K562 (cell line): ENCODE measurements at regions not wholly inside any gene's neighbourhood (a gene's known extent, or its start where the extent isn't known, plus 50 kb on each side); places are given as distances from the start of the nearest gene placed in this dataset.

Experiments used
- ATAC-seq: fragments of 200-7000 bp; cut with Tn5 transposase; 3 replicates; pipeline ENCODE4 v1.9.1; 2020; ENCODE audit warnings: moderate library complexity
- BruUV-seq: library from RNA; stranded (reverse); fragments of 400-500 nt; replicated peaks from 2 replicates; lab custom pipeline; 2021; lab: Mats Ljungman, UMichigan
- CTCF ChIA-PET: fragments of 300-600 bp; formaldehyde crosslinking; extraction: SDS; loops from one replicate; lab custom pipeline; 2021; ENCODE audit warnings: low intra/inter-chr PET ratio; lab: Yijun Ruan, JAX
- POLR2A ChIA-PET: fragments of 300-600, 350-650 bp; sonication (Branson Sonifier 250); formaldehyde crosslinking; extraction: SDS; loops from one replicate; lab custom pipeline; 2021; ENCODE audit warnings: antibody characterized with exemption, inconsistent platforms; lab: Yijun Ruan, JAX
- DNase-seq, 4 experiments: peaks; one replicate each; pipeline versions ENCODE4 v3.0.0 to v3.0.0-alpha.2; 2011 to 2018; ENCODE audit warnings: low spot score in 3 of 4, mixed read lengths in 3 of 4; ENCODE audit errors: extremely low read depth in 1 of 4
- FAIRE-seq: peaks from 2 replicates; lab custom pipeline; 2011; peaks lifted over from hg19 to GRCh38; lab: Jason Lieb, UNC
- H2AFZ ChIP-seq: 2 replicates; pipeline ENCODE4 v1.6.0; 2011; ENCODE audit warnings: low read depth, low read length, control low read depth, inconsistent platforms
- H3K27ac ChIP-seq: fragments of 200-600 bp; 3 replicates; pipeline ENCODE4 v1.8.0; 2011; ENCODE audit warnings: low read depth, mild to moderate bottlenecking, control low read depth, inconsistent platforms, low read length, moderate library complexity, mixed read lengths; ENCODE audit errors: extremely low read depth
- H3K27me3 ChIP-seq, 2 experiments: fragments of 300-600 bp in 1 of 2; 2 replicates in 1 of 2; 3 replicates in 1 of 2; pipeline versions ENCODE4 v1.6.0 to v1.8.0; 2011; ENCODE audit warnings: inconsistent platforms in 2 of 2, low read length in 2 of 2, mild to moderate bottlenecking in 1 of 2, mixed read lengths in 1 of 2, moderate library complexity in 1 of 2; ENCODE audit not compliant: control insufficient read depth in 2 of 2, insufficient read depth in 2 of 2
- H3K36me3 ChIP-seq: fragments of 300-600 bp; 3 replicates; pipeline ENCODE4 v1.8.0; 2011; ENCODE audit warnings: mild to moderate bottlenecking, low read length, inconsistent platforms; ENCODE audit not compliant: control insufficient read depth, insufficient read depth
- H3K4me1 ChIP-seq, 2 experiments: fragments of 200-600 bp in 1 of 2; replicated peaks in 1 of 2; 2 replicates in 1 of 2; 3 replicates in 1 of 2; pipeline versions ENCODE4 v1.5.1 to v1.8.0; 2011; ENCODE audit warnings: inconsistent platforms in 2 of 2, low read length in 2 of 2, mild to moderate bottlenecking in 1 of 2, mixed read lengths in 1 of 2, moderate library complexity in 1 of 2; ENCODE audit not compliant: control insufficient read depth in 2 of 2, insufficient read depth in 2 of 2
- H3K4me2 ChIP-seq: 2 replicates; pipeline ENCODE4 v1.6.1; 2011; ENCODE audit warnings: low read length, control low read depth, inconsistent platforms, mixed read lengths; ENCODE audit not compliant: insufficient read depth
- H3K4me3 ChIP-seq: fragments of 200-600 bp; sonication (generic), shearing (Covaris generic); 2 replicates; pipeline ENCODE4 v1.5.1; 2016; ENCODE audit warnings: control low read depth, inconsistent platforms
- H3K79me2 ChIP-seq: fragments of 200-600 bp; 3 replicates; pipeline ENCODE4 v1.8.0; 2011; ENCODE audit warnings: low read length, inconsistent platforms; ENCODE audit not compliant: control insufficient read depth, insufficient read depth
- H3K9ac ChIP-seq, 2 experiments: 2 replicates each; pipeline versions ENCODE4 v1.6.0 to v1.6.1; 2011; ENCODE audit warnings: low read depth in 2 of 2, low read length in 2 of 2, control low read depth in 1 of 2, inconsistent platforms in 1 of 2, mild to moderate bottlenecking in 1 of 2, mixed read lengths in 1 of 2; ENCODE audit not compliant: insufficient read depth in 1 of 2
- H3K9me1 ChIP-seq: one replicate; pipeline ENCODE4 v1.6.0; 2011; ENCODE audit warnings: inconsistent platforms, mild to moderate bottlenecking, low read length, moderate library complexity; ENCODE audit not compliant: control insufficient read depth, insufficient read depth
- H3K9me3 ChIP-seq: replicated peaks from 2 replicates; pipeline ENCODE4 v1.5.1; 2011; ENCODE audit warnings: low read depth, low read length, inconsistent platforms; ENCODE audit not compliant: control insufficient read depth, insufficient read depth
- H4K20me1 ChIP-seq: replicated peaks from 2 replicates; pipeline ENCODE4 v1.6.1; 2011; ENCODE audit warnings: low read length, inconsistent platforms, mixed read lengths; ENCODE audit not compliant: control insufficient read depth, insufficient read depth
- CBFA2T2 ChIP-seq: fragments of 450-650 bp; conservative IDR thresholded peaks from 2 replicates; pipeline ENCODE4 v1.6.1; 2017; ENCODE audit warnings: mild to moderate bottlenecking
- CCAR2 ChIP-seq: fragments of 200-400 bp; formaldehyde crosslinking; IDR thresholded peaks from 2 replicates; pipeline ENCODE4 v1.6.1; 2017; ENCODE audit warnings: mild to moderate bottlenecking, low read depth, low read length
- KDM5B ChIP-seq: fragments of 200-600 bp; sonication (generic); IDR thresholded peaks from 2 replicates; pipeline ENCODE4 v1.6.1; 2012; ENCODE audit warnings: low read depth, mild to moderate bottlenecking, moderate library complexity, low read length, control low read depth, inconsistent platforms; ENCODE audit not compliant: insufficient replicate concordance
- ZBTB1 ChIP-seq: sonication (generic); formaldehyde crosslinking; IDR thresholded peaks from 2 replicates; pipeline ENCODE4 v1.8.1; 2023; ENCODE audit warnings: missing genetic modification reagents, low read depth, mild to moderate bottlenecking, borderline replicate concordance
- ZNF695 ChIP-seq: fragments of 450-650 bp; formaldehyde crosslinking; IDR thresholded peaks from 2 replicates; pipeline ENCODE4 v1.4.0; 2020; ENCODE audit warnings: mild to moderate bottlenecking, moderate library complexity
- WGBS: fragments of 100-300 bp; shearing (Covaris generic); methylation state at CpG from one replicate; pipeline ENCODE4 v1.1.6; 2016; ENCODE audit warnings: low coverage, mixed read lengths; ENCODE audit not compliant: insufficient coverage; ENCODE audit errors: missing lambda C conversion rate; 5-methylcytosine and 5-hydroxymethylcytosine counted together
- in situ Hi-C: fragments of 300-500 bp; cut with MboI; formaldehyde crosslinking; loops from 4 replicates; pipeline ENCODE4 v1.15.0; 2018; ENCODE audit warnings: inconsistent platforms, mixed read lengths
- intact Hi-C: fragments of 100-400 bp; cut with micrococcal nuclease; formaldehyde crosslinking; loops from 2 replicates; pipeline ENCODE4 v1.14.2; 2022
- TF ChIP-seq, protein P1 (sequence below): sonication (generic); formaldehyde crosslinking; IDR thresholded peaks from 2 replicates; pipeline ENCODE4 v1.5.0; 2020; ENCODE audit warnings: missing genetic modification reagents
- TF ChIP-seq, protein P2 (sequence below): fragments of 450-650 bp; IDR thresholded peaks from 2 replicates; pipeline ENCODE4 v1.6.1; 2016; ENCODE audit warnings: borderline replicate concordance
- TF ChIP-seq, protein P3 (sequence below): fragments of 250-450 bp; sonication (Bioruptor Pico); IDR thresholded peaks from 2 replicates; pipeline ENCODE4 v1.5.0; 2020; ENCODE audit warnings: mild to moderate bottlenecking, borderline replicate concordance

DNA sequence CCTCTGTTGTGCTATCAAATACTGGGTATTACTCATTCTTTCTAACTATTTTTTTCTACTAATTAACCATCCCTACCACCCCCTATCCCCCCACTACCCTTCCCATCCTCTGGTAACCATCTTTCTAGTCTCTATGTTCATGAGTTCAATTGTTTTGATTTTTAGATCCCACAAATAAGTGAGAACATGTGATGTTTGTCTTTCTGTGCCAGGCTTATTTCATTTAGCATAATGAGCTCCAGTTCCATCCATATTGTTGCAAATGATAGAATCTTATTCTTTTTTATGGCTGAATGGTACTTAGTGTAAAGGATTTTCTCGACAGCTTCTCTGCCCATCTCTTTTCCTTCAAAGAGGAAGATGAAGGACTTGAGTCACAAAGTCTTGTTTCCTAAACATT is 138.0 kb upstream of the CPHXL start:
- POLR2A ChIA-PET = no interaction called here
- FAIRE-seq = no peak
- no peak for ATAC-seq

More for the DNA sequence above, 138.0 kb upstream of the CPHXL start:
- Histone ChIP-seq H3K27me3 (peaks cover 0 to 5% of the 10 kb centered on the region in 2 experiments; a peak in 1 of 5 replicates), H2AFZ (no peak overlapping the region), H3K4me3 (no peak overlapping the region), H3K27ac (no peak overlapping the region), H3K9ac (no peak overlapping the region), H3K4me2 (no peak overlapping the region), H3K9me3 (no peaks in the 10 kb centered on the region)
- 0% methylated on average over 1 of the region's 1 CpG for WGBS
- DNase-seq = no peak
- TF ChIP-seq, protein P1, sequence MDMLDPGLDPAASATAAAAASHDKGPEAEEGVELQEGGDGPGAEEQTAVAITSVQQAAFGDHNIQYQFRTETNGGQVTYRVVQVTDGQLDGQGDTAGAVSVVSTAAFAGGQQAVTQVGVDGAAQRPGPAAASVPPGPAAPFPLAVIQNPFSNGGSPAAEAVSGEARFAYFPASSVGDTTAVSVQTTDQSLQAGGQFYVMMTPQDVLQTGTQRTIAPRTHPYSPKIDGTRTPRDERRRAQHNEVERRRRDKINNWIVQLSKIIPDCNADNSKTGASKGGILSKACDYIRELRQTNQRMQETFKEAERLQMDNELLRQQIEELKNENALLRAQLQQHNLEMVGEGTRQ (CRISPR knock-in tag) = no peak
- TF ChIP-seq, protein P2, sequence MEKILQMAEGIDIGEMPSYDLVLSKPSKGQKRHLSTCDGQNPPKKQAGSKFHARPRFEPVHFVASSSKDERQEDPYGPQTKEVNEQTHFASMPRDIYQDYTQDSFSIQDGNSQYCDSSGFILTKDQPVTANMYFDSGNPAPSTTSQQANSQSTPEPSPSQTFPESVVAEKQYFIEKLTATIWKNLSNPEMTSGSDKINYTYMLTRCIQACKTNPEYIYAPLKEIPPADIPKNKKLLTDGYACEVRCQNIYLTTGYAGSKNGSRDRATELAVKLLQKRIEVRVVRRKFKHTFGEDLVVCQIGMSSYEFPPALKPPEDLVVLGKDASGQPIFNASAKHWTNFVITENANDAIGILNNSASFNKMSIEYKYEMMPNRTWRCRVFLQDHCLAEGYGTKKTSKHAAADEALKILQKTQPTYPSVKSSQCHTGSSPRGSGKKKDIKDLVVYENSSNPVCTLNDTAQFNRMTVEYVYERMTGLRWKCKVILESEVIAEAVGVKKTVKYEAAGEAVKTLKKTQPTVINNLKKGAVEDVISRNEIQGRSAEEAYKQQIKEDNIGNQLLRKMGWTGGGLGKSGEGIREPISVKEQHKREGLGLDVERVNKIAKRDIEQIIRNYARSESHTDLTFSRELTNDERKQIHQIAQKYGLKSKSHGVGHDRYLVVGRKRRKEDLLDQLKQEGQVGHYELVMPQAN = no peak
- TF ChIP-seq, protein P3, sequence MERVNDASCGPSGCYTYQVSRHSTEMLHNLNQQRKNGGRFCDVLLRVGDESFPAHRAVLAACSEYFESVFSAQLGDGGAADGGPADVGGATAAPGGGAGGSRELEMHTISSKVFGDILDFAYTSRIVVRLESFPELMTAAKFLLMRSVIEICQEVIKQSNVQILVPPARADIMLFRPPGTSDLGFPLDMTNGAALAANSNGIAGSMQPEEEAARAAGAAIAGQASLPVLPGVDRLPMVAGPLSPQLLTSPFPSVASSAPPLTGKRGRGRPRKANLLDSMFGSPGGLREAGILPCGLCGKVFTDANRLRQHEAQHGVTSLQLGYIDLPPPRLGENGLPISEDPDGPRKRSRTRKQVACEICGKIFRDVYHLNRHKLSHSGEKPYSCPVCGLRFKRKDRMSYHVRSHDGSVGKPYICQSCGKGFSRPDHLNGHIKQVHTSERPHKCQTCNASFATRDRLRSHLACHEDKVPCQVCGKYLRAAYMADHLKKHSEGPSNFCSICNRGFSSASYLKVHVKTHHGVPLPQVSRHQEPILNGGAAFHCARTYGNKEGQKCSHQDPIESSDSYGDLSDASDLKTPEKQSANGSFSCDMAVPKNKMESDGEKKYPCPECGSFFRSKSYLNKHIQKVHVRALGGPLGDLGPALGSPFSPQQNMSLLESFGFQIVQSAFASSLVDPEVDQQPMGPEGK (CRISPR knock-in tag) = no peak
- TF ChIP-seq CCAR2 (no peak), ZBTB1 (no peak), ZNF695 (CRISPR knock-in tag) (no peak), CBFA2T2 (no peak), KDM5B (no peak)
- TF ChIP-seq, all 486 proteins: peak for 0
- intact Hi-C loops (no loop called here), in situ Hi-C loops (no loop called here)
- no peaks in the 10 kb centered on the region for H3K79me2 ChIP-seq
- BruUV-seq = no TSS peak
- no peaks in the 10 kb centered on the region for H3K9me1 ChIP-seq
- CTCF ChIA-PET = no interaction called here
- H4K20me1 ChIP-seq = no peaks in the 10 kb centered on the region
- H3K4me1 ChIP-seq = no peaks in the 10 kb centered on the region
- no peaks in the 10 kb centered on the region for H3K36me3 ChIP-seq
